ENCODE measurements at regions not wholly inside any gene's neighbourhood (a gene's known extent, or its start where the extent isn't known, plus 50 kb on each side); places are given as distances from the start of the nearest gene placed in this dataset.

- H2BK5ac ChIP-seq (ENCODE audit: low read depth, low read length, poor library complexity) = no peak overlapping the region
- H3K27ac ChIP-seq (ENCODE audit: low read depth, low read length) = no peak overlapping the region
- H4K8ac ChIP-seq (ENCODE audit: low read depth, low read length) = no peak overlapping the region
- H3K18ac ChIP-seq (ENCODE audit: low read length) = no peak overlapping the region
- H2BK12ac ChIP-seq (ENCODE audit: low read length) = no peak overlapping the region
- no peaks in the 10 kb centered on the region for H3K79me1 ChIP-seq (ENCODE audit: low read length)
- H3K4me3 ChIP-seq (ENCODE audit: low read depth, low read length) = no peak overlapping the region
- no peaks in the 10 kb centered on the region for H3K36me3 ChIP-seq (ENCODE audit: control insufficient read depth in 1 of 2, insufficient read depth in 2 of 2, low read length in 2 of 2)
- no peak overlapping the region for H4K91ac ChIP-seq (ENCODE audit: low read depth, low read length)
- H3K4me2 ChIP-seq (ENCODE audit: low read length) = no peak overlapping the region
- no peak overlapping the region for H2AK5ac ChIP-seq (ENCODE audit: low read length)
- no CpG with 5 or more reads among the region's 6 CpGs for WGBS (ENCODE audit: extremely low coverage, insufficient coverage, insufficient read length)
- peaks cover 2% of the 10 kb centered on the region for H3K79me2 ChIP-seq (ENCODE audit: control insufficient read depth, insufficient read depth, low read length, poor library complexity)
- no peaks in the 10 kb centered on the region for H3K4me1 ChIP-seq (ENCODE audit: control insufficient read depth in 1 of 2, insufficient read depth in 2 of 2, low read length in 2 of 2)
- H2AFZ ChIP-seq (ENCODE audit: insufficient read depth, low read length, poor library complexity) = no peak overlapping the region
- no peaks in the 10 kb centered on the region for H3K9me3 ChIP-seq (ENCODE audit: insufficient read depth, low read depth, low read length)
- no peak overlapping the region for H3K9ac ChIP-seq (ENCODE audit: low read length)
- no peak overlapping the region for H3K23ac ChIP-seq (ENCODE audit: low read length)
- H2BK120ac ChIP-seq (ENCODE audit: insufficient read depth, low read length, poor library complexity) = no peak overlapping the region
- no peak overlapping the region for H3K14ac ChIP-seq (ENCODE audit: low read length)
- no peak overlapping the region for H3K4ac ChIP-seq (ENCODE audit: low read depth, low read length)
- no peak overlapping the region for H4K12ac ChIP-seq (ENCODE audit: low read depth, low read length)
- DNase-seq = no peak
- no peaks in the 10 kb centered on the region for H3K27me3 ChIP-seq (ENCODE audit: insufficient read depth, low read length)
Measured at GRCh38 chr3:145519398-145520047, 641.5 kb downstream of the PLOD2 start.

GRCh38 chr3:145522179-145522578, 638.8 kb downstream of the PLOD2 start:
- Histone ChIP-seq H4K91ac (ENCODE audit: low read depth, low read length) (no peak overlapping the region), H3K4me3 (ENCODE audit: low read depth, low read length) (no peak overlapping the region), H2BK120ac (ENCODE audit: insufficient read depth, low read length, poor library complexity) (no peak overlapping the region), H2BK5ac (ENCODE audit: low read depth, low read length, poor library complexity) (no peak overlapping the region), H3K79me1 (ENCODE audit: low read length) (no peaks in the 10 kb centered on the region), H2BK12ac (ENCODE audit: low read length) (no peak overlapping the region), H3K27me3 (ENCODE audit: insufficient read depth, low read length) (no peaks in the 10 kb centered on the region), H3K9ac (ENCODE audit: low read length) (no peak overlapping the region), H3K9me3 (ENCODE audit: insufficient read depth, low read depth, low read length) (no peaks in the 10 kb centered on the region), H4K12ac (ENCODE audit: low read depth, low read length) (no peak overlapping the region), H3K4me1 (ENCODE audit: control insufficient read depth in 1 of 2, insufficient read depth in 2 of 2, low read length in 2 of 2) (no peaks in the 10 kb centered on the region), H3K14ac (ENCODE audit: low read length) (no peak overlapping the region), H3K27ac (ENCODE audit: low read depth, low read length) (no peak overlapping the region), H4K8ac (ENCODE audit: low read depth, low read length) (no peak overlapping the region), H3K18ac (ENCODE audit: low read length) (no peak overlapping the region), H2AFZ (ENCODE audit: insufficient read depth, low read length, poor library complexity) (no peak overlapping the region), H3K36me3 (ENCODE audit: control insufficient read depth in 1 of 2, insufficient read depth in 2 of 2, low read length in 2 of 2) (no peaks in the 10 kb centered on the region), H3K23ac (ENCODE audit: low read length) (no peak overlapping the region), H3K4ac (ENCODE audit: low read depth, low read length) (no peak overlapping the region), H2AK5ac (ENCODE audit: low read length) (no peak overlapping the region), H3K4me2 (ENCODE audit: low read length) (no peak overlapping the region), H3K79me2 (ENCODE audit: control insufficient read depth, insufficient read depth, low read length, poor library complexity) (peaks cover 2% of the 10 kb centered on the region)
- DNase-seq = no peak

GRCh38 chr3:145522893-145523651, 637.9 kb downstream of the PLOD2 start:
- Histone ChIP-seq H3K14ac (ENCODE audit: low read length) (no peak overlapping the region), H3K9ac (ENCODE audit: low read length) (no peak overlapping the region), H3K23ac (ENCODE audit: low read length) (no peak overlapping the region), H2AK5ac (ENCODE audit: low read length) (no peak overlapping the region), H4K91ac (ENCODE audit: low read depth, low read length) (no peak overlapping the region), H3K4me1 (ENCODE audit: control insufficient read depth in 1 of 2, insufficient read depth in 2 of 2, low read length in 2 of 2) (no peaks in the 10 kb centered on the region), H4K12ac (ENCODE audit: low read depth, low read length) (no peak overlapping the region), H3K4me2 (ENCODE audit: low read length) (no peak overlapping the region), H3K9me3 (ENCODE audit: insufficient read depth, low read depth, low read length) (no peaks in the 10 kb centered on the region), H2BK12ac (ENCODE audit: low read length) (no peak overlapping the region), H3K79me1 (ENCODE audit: low read length) (no peaks in the 10 kb centered on the region), H2BK5ac (ENCODE audit: low read depth, low read length, poor library complexity) (no peak overlapping the region), H3K18ac (ENCODE audit: low read length) (no peak overlapping the region), H3K27ac (ENCODE audit: low read depth, low read length) (no peak overlapping the region), H3K4ac (ENCODE audit: low read depth, low read length) (no peak overlapping the region), H3K4me3 (ENCODE audit: low read depth, low read length) (no peak overlapping the region), H3K36me3 (ENCODE audit: control insufficient read depth in 1 of 2, insufficient read depth in 2 of 2, low read length in 2 of 2) (no peaks in the 10 kb centered on the region), H3K79me2 (ENCODE audit: control insufficient read depth, insufficient read depth, low read length, poor library complexity) (peaks cover 2% of the 10 kb centered on the region), H3K27me3 (ENCODE audit: insufficient read depth, low read length) (no peaks in the 10 kb centered on the region), H2BK120ac (ENCODE audit: insufficient read depth, low read length, poor library complexity) (no peak overlapping the region), H4K8ac (ENCODE audit: low read depth, low read length) (no peak overlapping the region), H2AFZ (ENCODE audit: insufficient read depth, low read length, poor library complexity) (no peak overlapping the region)
- no CpG with 5 or more reads among the region's 4 CpGs for WGBS (ENCODE audit: extremely low coverage, insufficient coverage, insufficient read length)
- no peak for DNase-seq

GRCh38 chr3:145531548-145531947, 629.4 kb downstream of the PLOD2 start:
- no peak overlapping the region for H2AK5ac ChIP-seq (ENCODE audit: low read length)
- H3K14ac ChIP-seq (ENCODE audit: low read length) = no peak overlapping the region
- H2AFZ ChIP-seq (ENCODE audit: insufficient read depth, low read length, poor library complexity) = no peak overlapping the region
- no peak overlapping the region for H3K4me2 ChIP-seq (ENCODE audit: low read length)
- DNase-seq = no peak
- no peaks in the 10 kb centered on the region for H3K4me1 ChIP-seq (ENCODE audit: control insufficient read depth in 1 of 2, insufficient read depth in 2 of 2, low read length in 2 of 2)
- no peak overlapping the region for H4K8ac ChIP-seq (ENCODE audit: low read depth, low read length)
- H2BK120ac ChIP-seq (ENCODE audit: insufficient read depth, low read length, poor library complexity) = no peak overlapping the region
- H3K4me3 ChIP-seq (ENCODE audit: low read depth, low read length) = no peak overlapping the region
- no peaks in the 10 kb centered on the region for H3K9me3 ChIP-seq (ENCODE audit: insufficient read depth, low read depth, low read length)
- no peak overlapping the region for H4K91ac ChIP-seq (ENCODE audit: low read depth, low read length)
- H3K27ac ChIP-seq (ENCODE audit: low read depth, low read length) = no peak overlapping the region
- WGBS (ENCODE audit: extremely low coverage, insufficient coverage, insufficient read length) = no CpG with 5 or more reads among the region's 1 CpG
- H3K79me2 ChIP-seq (ENCODE audit: control insufficient read depth, insufficient read depth, low read length, poor library complexity) = no peaks in the 10 kb centered on the region
- H3K36me3 ChIP-seq (ENCODE audit: control insufficient read depth in 1 of 2, insufficient read depth in 2 of 2, low read length in 2 of 2) = no peaks in the 10 kb centered on the region
- H4K12ac ChIP-seq (ENCODE audit: low read depth, low read length) = no peak overlapping the region
- no peak overlapping the region for H3K4ac ChIP-seq (ENCODE audit: low read depth, low read length)
- no peak overlapping the region for H3K9ac ChIP-seq (ENCODE audit: low read length)
- H3K23ac ChIP-seq (ENCODE audit: low read length) = no peak overlapping the region
- H3K27me3 ChIP-seq (ENCODE audit: insufficient read depth, low read length) = no peaks in the 10 kb centered on the region
- no peak overlapping the region for H3K18ac ChIP-seq (ENCODE audit: low read length)
- H2BK5ac ChIP-seq (ENCODE audit: low read depth, low read length, poor library complexity) = no peak overlapping the region
- H2BK12ac ChIP-seq (ENCODE audit: low read length) = no peak overlapping the region
- H3K79me1 ChIP-seq (ENCODE audit: low read length) = no peaks in the 10 kb centered on the region
